NT2/D1 (cell line): ENCODE measurements at regions not wholly inside any gene's neighbourhood (a gene's known extent, or its start where the extent isn't known, plus 50 kb on each side); places are given as distances from the start of the nearest gene placed in this dataset.

Experiments
- YY1 ChIP-seq: IDR thresholded peaks from 2 replicates; pipeline ENCODE4 v1.6.1; 2011; ENCODE audit not compliant: insufficient read length, insufficient read depth
- ZNF274 ChIP-seq: IDR thresholded peaks from 2 replicates; pipeline ENCODE4 v1.6.1; 2011; ENCODE audit warnings: mild to moderate bottlenecking, low read depth, low read length

- TF ChIP-seq ZNF274 (no peak), YY1 (no peak)
Observed at GRCh38 chr6:81934936-81935335, 182.5 kb upstream of the TENT5A start.
